HG02970 (cell line): ENCODE measurements at regions not wholly inside any gene's neighbourhood (a gene's known extent, or its start where the extent isn't known, plus 50 kb on each side); places are given as distances from the start of the nearest gene placed in this dataset.
A peak's percentile ranks its signal among the peaks of the same experiment; 100 is the strongest.

Experiments
- ATAC-seq: cut with Tn5 transposase; IDR thresholded peaks from one replicate; pipeline ENCODE4 v1.9.1; 2021; ENCODE audit warnings: mild to moderate bottlenecking, moderate library complexity, moderate number of reproducible peaks; ENCODE audit not compliant: unreplicated experiment, low FRiP score

DNA sequence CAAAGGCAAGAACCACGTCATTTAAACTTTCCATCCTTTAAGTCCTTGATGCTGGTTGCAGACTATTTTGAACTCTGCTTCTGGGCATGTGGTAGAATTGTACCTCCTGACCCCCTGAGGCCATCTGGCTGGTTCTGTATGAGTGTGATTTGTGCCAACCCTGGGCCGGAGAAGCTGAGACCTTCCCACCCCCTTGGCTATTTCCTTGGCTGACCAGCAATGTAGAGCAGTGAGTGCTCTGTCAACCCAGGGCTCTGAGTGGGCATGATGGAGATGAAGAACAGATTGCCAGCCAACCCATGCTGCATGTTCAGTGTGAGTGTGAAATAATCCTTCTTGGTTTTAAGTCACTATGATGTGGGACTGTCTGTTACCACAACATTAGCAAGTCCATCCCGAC is 82.1 kb upstream of the RASGRP1 start:
- no peak for ATAC-seq

DNA sequence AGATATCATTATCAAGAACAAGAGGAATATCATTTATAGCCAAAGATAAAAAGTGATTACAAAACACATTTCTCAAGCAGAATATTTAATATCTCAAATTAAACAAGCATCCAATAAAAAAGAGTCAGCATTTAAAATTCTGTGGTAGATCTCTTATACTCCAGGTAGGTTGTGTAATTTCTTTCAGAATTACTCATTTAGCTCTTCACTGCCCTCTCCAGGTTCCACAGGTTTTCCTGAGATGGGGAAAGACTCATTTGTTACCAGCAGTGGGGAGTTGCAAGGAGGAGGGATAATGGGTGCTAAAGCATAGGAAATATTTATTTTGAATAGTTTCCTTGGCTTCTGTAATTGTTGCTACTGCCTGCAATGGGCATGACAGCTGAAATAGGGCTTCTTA is 83.1 kb upstream of the RASGRP1 start:
- ATAC-seq, result no peak

DNA sequence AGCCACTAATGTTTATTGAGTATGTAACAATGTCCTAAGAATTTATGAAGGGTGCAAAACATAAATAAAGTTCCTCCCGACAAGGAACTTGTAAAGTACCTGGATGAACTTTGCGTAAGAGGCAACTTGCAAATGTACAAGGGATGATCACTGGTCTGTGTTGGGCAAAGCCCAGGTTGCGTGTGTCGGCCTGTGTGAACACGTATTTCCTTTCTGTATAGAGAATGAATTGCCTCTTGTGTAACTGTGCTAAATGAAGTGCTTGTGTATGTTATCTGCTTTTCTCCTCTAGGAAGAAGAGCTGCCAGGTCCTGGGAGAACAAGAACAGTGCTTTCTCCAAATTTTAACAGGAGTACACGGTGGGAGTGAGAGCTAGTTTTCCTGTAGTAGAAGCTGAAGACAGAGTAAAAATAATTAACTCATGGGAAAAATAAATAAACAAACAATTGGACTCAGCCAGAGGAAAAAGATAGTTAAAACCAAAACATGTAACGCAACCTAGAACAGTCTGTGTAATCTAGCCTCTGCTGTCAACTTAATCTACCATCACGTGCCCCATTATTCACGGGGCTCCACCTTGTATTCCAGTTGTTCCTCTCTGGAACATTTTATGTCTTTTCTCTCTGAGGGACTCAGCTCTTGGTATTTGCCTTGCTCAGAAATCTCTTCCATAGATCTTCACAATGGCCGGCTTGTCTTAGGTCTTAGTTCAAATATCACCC is 83.7 kb upstream of the RASGRP1 start:
- ATAC-seq, result no peak

DNA sequence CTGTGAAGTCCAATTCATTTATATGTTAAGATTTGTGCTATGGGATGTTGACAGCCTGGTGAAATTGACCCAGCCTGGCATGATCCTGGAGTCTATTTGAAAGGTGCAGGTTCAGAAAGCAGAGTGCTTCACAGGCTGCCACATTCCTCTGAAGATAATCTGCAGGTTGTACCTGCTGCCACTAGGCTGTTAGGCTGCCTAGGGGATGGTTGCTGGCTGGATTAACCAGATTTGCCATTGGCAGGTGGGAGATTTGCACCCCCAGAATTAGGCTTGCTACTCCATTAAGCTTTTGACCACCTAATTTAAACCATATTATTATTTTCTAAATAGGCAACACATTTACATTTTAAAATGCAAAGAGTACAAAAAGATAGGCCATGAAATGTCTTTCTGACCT is 85.8 kb upstream of the RASGRP1 start:
- ATAC-seq, result no peak

DNA sequence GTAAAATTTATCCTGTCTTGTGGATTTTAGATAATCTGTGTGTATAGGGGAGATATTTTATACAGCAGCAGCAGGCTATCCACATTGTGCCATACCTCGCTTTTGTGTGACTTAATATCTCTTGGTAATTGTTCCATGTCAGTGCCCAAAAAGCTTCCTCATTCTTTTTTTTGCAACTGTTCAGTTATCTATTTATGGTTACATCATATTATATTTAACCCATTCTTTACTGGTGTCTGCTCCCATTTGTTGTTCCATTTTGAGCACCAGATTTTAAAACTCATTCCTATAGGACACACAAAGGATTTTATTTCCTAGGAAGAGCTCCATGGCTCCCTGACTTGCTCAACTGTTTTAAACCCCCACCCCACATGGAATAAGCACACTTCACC is 86.3 kb upstream of the RASGRP1 start:
- no peak for ATAC-seq

DNA sequence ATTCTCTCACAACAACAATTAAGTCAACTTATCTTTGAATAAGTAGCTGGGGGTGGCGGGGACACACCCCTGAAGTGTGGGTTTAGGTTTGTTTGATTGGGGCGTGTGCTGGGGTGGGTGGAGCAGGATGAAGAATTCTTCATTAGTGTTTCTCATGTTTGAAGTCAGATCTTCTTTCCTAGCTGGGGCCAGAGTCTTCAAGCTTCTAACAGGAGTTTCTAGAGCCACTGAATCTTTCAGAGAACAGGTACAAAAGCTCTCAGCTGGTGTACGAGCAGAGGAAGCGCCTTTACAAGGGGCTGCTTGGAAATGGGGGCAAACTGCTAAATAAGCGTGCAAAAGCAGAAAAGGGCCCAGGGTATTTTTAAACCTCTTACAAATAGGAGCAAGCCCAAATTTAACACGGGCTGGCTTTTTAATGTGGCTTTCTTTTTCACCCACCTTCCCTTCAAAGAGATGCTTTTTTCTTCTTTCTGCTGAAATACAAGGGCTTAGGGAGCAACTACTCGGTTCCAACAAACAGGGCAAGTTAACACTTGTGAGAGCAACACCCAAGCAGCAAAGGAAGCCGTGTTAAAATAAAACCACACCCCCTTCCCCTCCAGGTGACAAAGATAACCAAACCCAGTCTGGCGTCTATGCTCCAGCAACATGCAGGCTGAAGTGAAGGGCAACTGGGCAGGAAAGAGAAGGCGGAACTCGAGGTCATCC is 86.9 kb upstream of the RASGRP1 start:
- no peak for ATAC-seq

DNA sequence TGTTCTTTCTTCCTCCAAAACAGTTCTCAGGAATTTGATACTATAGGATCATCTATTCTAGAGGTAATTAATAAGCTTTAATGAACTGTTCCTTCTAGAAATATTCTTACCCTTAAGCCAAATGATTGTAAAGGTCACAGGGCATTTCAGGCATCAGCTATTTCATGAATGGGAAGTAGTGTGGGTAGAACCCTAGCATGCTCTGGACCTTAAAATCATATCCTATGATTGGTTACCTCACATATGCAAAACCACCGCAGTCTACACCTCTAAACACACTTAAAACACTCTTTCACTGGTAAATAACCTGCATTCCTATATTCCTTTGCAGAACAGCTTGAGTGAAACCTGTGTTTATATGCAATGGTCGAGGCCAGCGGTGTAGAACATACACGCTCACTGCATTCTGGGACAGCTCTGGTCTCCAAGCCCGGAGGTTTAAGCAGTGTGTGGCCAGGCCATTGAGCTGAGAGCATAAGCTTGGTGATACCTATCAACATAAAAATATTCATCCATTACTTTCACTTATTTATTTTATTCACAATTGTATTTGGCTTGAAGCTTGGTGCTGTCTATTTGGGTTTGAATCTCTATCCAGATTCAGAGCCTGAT is 87.7 kb upstream of the RASGRP1 start:
- ATAC-seq, result no peak

DNA sequence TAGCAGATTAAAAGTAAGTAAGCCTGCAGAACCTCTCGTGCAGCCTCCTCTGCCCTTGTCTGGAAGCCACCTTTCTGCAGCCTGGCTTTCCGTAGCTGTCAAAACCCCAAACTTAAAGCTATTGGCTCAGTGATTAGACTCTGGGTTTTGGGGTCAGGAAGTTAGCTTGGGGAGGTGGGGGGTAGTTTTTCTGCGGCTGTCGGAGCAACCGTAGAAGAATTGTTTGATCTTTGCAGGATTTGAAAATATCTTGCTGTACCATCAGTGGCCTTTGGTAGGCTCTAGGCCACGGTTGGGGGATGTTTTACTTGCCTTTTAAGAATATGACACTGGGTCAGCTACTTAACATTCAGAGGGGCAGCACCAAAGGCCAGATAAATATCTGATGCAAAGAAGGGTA is 88.4 kb upstream of the RASGRP1 start:
- no peak for ATAC-seq

DNA sequence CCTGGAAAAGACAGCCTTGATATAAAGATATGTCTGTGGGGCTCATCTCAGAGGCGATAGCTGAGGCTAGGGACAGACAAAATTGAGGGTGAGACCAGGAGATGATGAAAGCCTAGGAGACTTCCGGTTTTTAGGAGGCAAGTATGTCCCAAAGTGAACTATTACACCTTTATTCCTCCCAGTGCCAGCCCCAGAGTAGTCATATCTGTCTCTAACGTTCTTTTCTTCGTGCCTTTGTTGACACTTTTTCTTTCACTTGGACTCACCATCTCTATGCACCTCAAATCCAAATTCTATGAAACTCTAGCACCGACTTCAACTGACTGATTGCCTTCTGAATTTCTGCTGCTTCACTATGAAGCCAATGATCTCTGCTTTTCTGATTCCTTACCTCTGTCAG is 93.8 kb upstream of the RASGRP1 start:
- no peak for ATAC-seq

DNA sequence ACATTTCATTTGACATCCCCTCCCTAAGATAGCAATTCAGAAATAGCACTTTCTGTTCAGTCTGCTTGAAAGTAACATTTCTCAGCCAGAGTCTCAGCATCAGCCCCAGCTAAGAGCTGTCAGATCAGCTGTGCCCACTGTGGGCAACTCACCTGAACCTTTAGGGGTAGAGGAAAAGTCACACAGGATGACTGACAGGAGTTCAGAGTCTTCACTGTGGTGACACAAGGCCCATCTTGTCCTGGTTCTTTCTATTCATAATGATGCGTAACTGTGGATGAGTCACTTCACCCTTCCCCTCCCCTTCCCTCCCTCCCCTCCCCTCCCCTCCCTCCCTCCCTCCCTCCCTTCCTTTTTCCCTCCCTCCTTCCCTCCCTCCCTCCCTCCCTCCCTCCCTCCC is 96.1 kb upstream of the RASGRP1 start:
- ATAC-seq, result no peak

DNA sequence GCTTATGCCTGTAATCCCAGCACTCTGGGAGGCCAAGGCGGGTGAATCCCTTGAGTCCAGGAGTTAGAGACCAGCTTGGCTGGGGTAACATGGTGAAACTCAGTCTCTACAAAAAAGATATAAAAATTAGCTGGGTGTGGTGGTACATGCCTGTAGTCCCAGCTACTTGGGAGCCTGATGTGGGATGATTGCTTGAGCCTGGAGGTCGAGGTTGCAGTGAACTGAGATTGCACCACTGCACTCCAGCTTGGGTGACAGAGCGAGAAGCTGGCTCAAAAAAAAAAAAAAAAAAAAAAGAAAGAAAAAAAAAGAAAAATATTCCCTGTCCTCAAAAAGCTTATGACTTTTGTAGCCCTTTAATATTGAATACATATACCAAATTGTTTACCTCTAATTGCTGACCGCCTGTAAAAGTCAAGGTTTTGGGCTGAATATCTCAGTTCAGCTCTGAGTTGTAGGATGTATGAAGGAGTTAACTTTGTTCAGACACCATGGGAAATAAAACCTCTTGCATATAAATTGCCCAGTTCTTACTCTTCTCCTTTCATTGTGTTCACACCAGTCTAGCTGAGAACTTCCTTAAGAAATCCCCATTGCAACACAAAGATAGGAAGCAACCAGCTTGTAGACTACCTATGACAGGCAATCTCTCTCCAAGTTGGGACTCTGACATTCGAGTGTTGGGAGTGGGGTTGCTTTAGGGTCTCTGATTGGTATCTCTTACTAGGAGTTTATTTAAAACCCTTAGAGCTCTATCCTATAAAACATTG is 97.6 kb upstream of the RASGRP1 start:
- ATAC-seq, result no peak

DNA sequence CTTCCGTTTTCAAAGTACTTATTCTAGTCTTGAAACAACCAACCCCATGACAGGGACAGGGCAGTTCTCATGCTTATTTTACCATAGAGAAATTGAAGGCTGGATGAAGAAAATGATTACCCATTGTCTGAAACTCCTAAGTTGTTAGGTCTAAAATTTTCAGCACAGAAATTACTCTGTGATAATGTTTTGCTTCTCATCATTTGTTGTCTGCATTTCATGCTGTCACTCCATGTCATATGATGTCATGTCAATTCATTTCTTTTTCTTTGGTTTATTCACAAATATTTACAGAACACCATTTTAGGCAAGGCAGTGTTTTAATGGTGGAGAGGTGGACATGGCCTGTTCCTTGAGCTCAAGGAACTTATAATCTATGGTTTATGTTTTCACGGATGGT is 98.2 kb upstream of the RASGRP1 start:
- no peak for ATAC-seq

DNA sequence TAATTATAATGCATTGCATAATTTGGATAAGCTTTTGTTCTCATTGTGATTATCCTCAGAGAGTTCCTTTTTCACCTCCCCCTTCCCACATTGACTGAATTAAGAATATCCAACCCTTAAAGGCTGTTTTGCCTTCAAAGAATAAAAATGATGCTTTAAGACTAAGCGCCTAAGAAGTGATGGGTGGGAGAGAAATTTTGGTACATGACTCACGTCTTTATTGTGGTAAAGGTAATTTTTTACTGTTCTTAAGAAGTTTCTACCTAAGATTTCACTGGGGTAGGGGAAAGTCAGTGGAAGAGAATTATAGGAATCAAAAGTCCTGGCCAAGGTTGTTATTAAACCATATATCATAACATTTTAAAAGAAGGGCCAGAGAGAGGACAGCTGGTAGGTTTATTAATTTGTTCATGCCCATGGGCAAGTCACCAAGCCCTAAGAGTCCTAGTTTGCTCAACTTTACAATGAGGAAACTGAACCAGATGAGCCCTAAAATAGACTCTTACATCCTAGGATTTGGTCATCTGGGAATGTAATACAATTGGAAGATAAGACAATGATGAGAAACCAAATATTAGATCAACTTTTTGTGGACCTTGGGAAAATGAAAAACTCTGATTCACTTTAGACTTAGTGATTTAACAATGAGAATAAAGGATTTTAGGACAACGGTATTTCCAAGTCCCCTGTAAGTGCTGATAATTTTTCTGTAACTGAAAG is 101.1 kb upstream of the RASGRP1 start:
- no peak for ATAC-seq

DNA sequence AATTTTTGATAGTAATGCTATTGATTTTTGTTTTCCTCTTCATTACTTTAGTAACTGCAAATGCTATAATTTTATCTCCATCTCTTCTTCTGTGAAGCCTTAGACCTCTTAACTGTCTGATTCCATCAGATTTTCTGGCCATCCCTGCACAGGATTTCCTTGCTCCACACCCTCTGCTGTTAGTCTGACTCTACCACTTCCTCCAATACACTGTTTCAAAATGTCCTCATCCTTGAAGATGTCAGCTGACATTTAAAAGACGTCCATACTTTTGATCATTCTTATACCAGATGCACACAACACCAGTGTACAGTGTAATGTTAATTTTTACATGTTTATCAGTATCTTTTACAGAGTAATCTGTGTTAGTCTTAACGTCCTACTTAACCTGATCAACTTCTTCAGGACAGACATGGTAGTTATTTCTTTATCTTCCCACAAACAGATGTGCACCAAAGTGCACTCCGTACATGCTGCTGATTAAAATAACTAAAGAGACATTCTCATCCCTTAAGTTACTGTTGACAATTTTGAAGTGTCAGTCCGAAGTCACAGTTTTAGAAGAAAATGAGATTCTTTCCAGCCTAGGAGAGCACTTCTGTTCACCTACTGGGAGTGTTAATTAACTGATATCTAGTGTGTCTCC is 102.4 kb upstream of the RASGRP1 start:
- ATAC-seq, result no peak

DNA sequence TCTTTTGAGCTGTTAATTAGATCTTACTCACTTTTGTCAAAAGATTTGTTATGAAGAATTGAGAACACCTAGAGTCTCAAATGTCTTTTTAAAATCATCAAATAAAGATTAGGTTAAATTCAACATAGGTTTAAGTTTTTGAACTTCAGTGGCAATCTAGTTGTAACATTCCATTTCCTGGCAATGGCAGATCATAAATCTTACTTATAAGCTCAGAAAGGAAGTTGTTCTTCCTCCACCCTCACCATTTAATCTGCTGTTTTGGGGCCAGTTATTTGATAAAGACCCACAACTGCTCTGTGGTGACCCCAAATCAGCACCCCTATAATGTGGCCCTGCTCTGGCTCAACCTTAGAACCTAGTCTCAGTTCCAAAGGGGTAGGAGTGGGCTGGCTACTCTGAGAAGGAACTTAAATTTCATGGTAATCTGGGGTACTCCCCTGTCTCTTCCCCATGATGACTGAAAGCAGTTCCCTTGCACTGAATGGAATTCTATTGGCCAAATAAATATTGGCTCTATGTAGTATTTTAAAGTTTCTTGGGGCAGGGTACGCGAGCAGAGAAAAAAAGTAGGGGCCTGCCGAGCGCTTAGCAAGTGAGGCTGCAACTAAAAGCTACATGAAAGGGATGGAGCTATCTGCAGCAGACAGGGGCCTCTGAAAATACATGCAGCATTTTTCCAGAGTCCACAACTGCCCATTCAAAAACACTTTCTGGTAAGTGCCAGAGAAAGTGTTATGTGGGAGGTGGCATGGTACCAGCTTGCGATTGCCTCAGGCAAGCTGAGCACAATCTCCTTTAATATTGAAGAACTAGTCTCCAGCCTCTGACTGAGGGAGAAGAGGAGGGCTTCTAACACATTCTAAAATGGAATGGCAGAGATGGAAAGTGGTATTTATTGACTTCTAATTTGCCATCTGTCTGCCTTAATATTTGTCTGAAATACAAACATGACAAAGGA is 103.6 kb upstream of the RASGRP1 start:
- ATAC-seq, result no peak

DNA sequence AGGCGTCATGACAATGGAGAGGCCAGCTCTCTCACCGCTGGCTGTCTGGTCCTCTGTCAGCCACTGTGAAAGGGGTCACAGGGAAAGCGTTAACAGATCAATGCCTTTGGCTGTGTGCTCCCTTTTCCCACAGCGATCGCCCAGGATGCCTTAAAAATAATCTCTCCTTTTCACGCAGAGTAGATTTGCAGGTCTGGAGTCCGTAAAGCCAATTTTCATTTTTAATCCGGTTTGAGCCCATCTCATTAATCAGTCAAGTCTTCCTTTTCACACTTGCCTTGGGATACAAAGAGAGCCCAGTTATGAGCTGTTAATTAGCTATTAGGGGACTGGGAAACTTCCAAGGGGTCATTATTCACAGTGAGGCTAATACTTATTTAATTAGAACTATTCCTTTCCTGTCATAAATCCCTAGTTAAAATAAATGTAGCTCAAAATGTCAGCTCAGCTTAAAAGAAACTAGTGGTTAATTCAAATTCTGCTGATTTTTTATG is 104.3 kb upstream of the RASGRP1 start:
- no peak for ATAC-seq

DNA sequence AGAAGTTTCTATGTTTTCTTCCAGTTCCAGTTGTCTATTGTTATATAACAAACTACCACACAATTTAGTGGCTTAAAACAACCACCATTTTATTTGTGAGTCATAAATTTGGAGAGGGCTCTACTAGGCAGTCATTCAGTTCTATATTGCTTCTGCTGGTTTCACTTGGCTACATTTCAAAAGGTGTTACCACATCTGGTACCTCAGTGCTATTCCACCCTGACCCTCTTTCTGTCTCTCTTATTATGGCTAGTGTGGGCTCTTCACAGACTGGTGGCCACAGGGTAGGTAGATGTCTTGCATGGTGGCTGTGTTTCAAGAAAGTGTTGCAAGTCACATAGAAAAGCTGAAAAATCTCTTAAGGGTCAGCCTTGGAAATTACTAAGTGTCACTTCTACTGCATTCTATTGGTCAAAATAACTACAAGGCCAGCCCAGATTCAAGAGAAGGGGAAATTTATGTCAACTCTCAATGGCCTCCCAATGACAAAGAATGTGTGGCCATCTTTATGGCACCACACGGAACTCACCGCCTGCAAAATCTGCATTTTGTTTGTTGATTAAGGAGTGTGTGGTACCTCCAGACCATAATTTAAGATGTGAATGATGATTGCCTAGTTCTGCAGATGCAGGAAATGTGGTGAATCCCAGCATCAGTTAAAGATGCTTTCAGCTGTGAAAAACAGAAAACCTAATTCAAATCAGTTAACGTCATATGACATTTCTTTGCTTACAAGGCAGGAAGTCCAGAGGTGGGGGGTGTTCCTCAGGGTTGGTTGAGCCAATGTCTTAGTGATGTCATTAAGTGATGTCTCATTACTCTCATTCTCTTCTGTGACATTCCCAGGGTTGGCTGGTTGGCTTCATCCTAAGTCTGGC is 105.8 kb upstream of the RASGRP1 start:
- peak; percentile 40 for ATAC-seq

DNA sequence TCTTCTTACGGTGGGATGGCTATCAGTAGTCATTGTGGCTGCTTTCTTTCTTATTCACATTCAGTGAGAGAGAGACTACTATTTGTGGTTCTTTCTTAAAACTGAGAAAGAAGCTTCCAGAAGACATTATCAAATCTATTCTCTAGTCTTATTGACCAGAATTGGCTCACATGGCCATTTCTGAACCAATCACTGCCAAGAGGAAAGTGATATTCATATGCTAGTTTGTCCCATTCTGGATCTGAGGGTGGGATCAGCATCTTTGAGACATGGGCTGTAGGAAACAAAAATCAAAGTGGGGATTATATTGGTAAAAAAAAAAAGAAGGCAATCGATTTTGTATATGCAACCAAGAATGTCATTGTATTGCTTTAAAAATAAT is 106.4 kb upstream of the RASGRP1 start:
- no peak for ATAC-seq
